ENCODE measurements at regions not wholly inside any gene's neighbourhood (a gene's known extent, or its start where the extent isn't known, plus 50 kb on each side); places are given as distances from the start of the nearest gene placed in this dataset.

DNA sequence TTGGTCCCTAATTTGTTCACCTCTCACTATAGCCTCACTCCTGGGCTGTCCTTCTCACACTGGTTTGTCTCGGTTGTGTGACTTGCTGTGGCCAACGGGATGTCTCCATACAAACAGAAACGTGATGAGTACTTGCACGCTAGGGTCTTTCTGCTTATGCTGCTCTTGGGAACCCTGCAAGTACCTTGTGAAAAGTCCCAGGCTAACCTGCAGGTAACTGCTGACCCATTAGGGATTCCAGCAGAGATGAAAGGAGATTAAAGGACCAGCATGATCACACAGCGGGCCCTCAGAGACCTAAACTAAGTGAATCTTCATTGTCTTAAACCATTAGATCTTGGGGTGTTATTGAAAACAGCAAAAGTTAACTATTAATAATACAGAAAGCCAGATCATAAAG is 562.8 kb upstream of the GOT2 start:
- Histone ChIP-seq H3K4me3 (no peak overlapping the region), H3K27ac (no peak overlapping the region), H4K20me1 (ENCODE audit: insufficient read depth) (no peaks in the 10 kb centered on the region), H3K9me3 (ENCODE audit: insufficient read depth, low read depth) (no peaks in the 10 kb centered on the region), H3F3A (ENCODE audit: insufficient read depth, low read depth) (no peaks in the 10 kb centered on the region), H3K36me3 (ENCODE audit: low read depth) (no peaks in the 10 kb centered on the region), H3K4me1 (replicated peaks; ENCODE audit: insufficient read depth) (no peaks in the 10 kb centered on the region), H2AFZ (no peak overlapping the region), H3K4me2 (no peak overlapping the region), H3K27me3 (ENCODE audit: insufficient read depth, low read depth) (no peaks in the 10 kb centered on the region), H3K79me2 (ENCODE audit: low read depth) (no peaks in the 10 kb centered on the region), H3K9me2 (ENCODE audit: insufficient read depth) (no peaks in the 10 kb centered on the region; the same call in 1 of the 2 replicates)
- CTCF ChIA-PET, result no interaction called here
- POLR2A ChIA-PET (ENCODE audit: unreplicated experiment), result no interaction called here
- DNase-seq, result no peak
- no peak for TF ChIP-seq EZH2 (IDR thresholded peaks at IDR 0.05; ENCODE audit: low read depth)
- TF ChIP-seq, protein P1, sequence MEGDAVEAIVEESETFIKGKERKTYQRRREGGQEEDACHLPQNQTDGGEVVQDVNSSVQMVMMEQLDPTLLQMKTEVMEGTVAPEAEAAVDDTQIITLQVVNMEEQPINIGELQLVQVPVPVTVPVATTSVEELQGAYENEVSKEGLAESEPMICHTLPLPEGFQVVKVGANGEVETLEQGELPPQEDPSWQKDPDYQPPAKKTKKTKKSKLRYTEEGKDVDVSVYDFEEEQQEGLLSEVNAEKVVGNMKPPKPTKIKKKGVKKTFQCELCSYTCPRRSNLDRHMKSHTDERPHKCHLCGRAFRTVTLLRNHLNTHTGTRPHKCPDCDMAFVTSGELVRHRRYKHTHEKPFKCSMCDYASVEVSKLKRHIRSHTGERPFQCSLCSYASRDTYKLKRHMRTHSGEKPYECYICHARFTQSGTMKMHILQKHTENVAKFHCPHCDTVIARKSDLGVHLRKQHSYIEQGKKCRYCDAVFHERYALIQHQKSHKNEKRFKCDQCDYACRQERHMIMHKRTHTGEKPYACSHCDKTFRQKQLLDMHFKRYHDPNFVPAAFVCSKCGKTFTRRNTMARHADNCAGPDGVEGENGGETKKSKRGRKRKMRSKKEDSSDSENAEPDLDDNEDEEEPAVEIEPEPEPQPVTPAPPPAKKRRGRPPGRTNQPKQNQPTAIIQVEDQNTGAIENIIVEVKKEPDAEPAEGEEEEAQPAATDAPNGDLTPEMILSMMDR (conservative IDR thresholded peaks at IDR 0.05), result no peak
- no TSS peak for BruUV-seq (replicated peaks)
- intact Hi-C loops (cut with micrococcal nuclease; ENCODE audit: unreplicated experiment), result no loop called here

DNA sequence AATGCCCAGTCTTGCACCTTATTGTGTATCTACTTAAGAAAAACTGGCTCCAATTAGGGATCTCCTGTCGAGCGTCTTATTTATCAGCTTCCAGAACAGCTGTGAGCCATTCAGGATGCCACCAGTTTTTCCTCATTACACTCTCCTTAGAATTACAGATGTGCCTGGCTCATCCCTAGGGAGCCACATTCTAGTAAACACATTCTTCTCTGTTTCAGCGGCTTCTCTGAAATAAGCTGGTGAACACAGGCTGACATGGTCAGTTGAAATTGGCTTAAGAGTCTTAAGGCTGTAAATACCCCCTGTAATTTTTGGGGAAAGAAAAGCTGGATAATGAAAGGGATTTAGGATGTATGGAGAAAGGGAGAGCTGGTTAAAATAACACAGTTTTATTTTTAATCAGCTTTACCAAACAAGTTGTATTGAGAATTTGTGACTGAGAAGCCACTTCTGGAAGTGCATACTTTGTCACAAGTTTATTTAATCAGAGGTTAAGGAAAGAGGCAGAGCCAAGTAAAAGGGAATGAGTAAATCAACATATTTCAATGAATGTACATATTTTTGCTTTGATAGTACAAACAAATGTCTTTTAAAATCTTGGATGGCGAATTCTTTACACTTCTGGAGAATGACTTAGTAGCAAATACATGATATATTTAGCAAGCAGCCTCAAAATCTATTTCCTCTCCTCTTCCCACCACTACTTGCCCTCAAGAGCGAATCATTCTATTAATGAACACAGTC is 562.0 kb upstream of the GOT2 start:
- H3K9me3 ChIP-seq (ENCODE audit: insufficient read depth, low read depth), result no peaks in the 10 kb centered on the region
- no TSS peak for BruUV-seq (replicated peaks)
- H3F3A ChIP-seq (ENCODE audit: insufficient read depth, low read depth), result no peaks in the 10 kb centered on the region
- DNase-seq, result no peak
- H3K36me3 ChIP-seq (ENCODE audit: low read depth), result no peaks in the 10 kb centered on the region
- H3K79me2 ChIP-seq (ENCODE audit: low read depth), result no peaks in the 10 kb centered on the region
- H3K9me2 ChIP-seq (ENCODE audit: insufficient read depth), result no peaks in the 10 kb centered on the region; the same call in 1 of the 2 replicates
- no peak overlapping the region for H3K27ac ChIP-seq
- no peaks in the 10 kb centered on the region for H4K20me1 ChIP-seq (ENCODE audit: insufficient read depth)
- H3K4me2 ChIP-seq, result no peak overlapping the region
- ChIA-PET CTCF (no interaction called here), POLR2A (ENCODE audit: unreplicated experiment) (no interaction called here)
- H3K27me3 ChIP-seq (ENCODE audit: insufficient read depth, low read depth), result no peaks in the 10 kb centered on the region
- H2AFZ ChIP-seq, result no peak overlapping the region
- TF ChIP-seq EZH2 (IDR thresholded peaks at IDR 0.05; ENCODE audit: low read depth), result no peak
- TF ChIP-seq, protein P1 (conservative IDR thresholded peaks at IDR 0.05), result no peak
- no peaks in the 10 kb centered on the region for H3K4me1 ChIP-seq (replicated peaks; ENCODE audit: insufficient read depth)
- intact Hi-C loops (cut with micrococcal nuclease; ENCODE audit: unreplicated experiment), result no loop called here
- H3K4me3 ChIP-seq, result no peak overlapping the region

DNA sequence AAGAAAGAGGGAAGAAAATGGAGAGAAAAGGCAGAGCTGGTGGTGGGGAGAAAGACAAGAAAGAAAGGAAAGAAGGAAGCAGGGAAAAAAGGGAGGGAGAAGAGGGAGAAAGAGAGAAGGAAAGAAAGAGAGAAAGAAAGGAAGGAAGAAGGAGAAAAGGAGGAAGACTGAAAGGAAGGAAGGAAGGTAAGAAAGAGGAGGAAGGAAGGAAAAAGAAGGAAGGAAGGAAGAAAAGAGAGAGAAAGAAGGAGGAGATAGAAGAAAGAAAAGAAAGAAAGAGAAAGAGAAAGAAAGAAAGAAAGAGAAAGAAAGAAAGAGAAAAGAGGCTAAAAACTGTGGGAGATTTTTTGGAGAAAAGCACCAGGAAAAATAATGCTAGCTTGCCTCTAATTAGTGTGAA is 561.4 kb upstream of the GOT2 start:
- Histone ChIP-seq H2AFZ (no peak overlapping the region), H3K79me2 (ENCODE audit: low read depth) (no peaks in the 10 kb centered on the region), H3K27ac (no peak overlapping the region), H3F3A (ENCODE audit: insufficient read depth, low read depth) (no peaks in the 10 kb centered on the region), H3K4me3 (no peak overlapping the region), H3K27me3 (ENCODE audit: insufficient read depth, low read depth) (no peaks in the 10 kb centered on the region), H3K9me3 (ENCODE audit: insufficient read depth, low read depth) (no peaks in the 10 kb centered on the region), H3K4me2 (no peak overlapping the region), H3K36me3 (ENCODE audit: low read depth) (no peaks in the 10 kb centered on the region), H4K20me1 (ENCODE audit: insufficient read depth) (no peaks in the 10 kb centered on the region), H3K4me1 (replicated peaks; ENCODE audit: insufficient read depth) (no peaks in the 10 kb centered on the region), H3K9me2 (ENCODE audit: insufficient read depth) (no peaks in the 10 kb centered on the region; the same call in 1 of the 2 replicates)
- TF ChIP-seq EZH2 (IDR thresholded peaks at IDR 0.05; ENCODE audit: low read depth), result no peak
- TF ChIP-seq, protein P1 (conservative IDR thresholded peaks at IDR 0.05), result no peak
- no TSS peak for BruUV-seq (replicated peaks)
- ChIA-PET POLR2A (ENCODE audit: unreplicated experiment) (no interaction called here), CTCF (no interaction called here)
- DNase-seq, result no peak
- intact Hi-C loops (cut with micrococcal nuclease; ENCODE audit: unreplicated experiment), result no loop called here

Data from PC-9 (cell line).